Astrocyte (in vitro differentiated cells and primary cell): ENCODE measurements at regions not wholly inside any gene's neighbourhood (a gene's known extent, or its start where the extent isn't known, plus 50 kb on each side); places are given as distances from the start of the nearest gene placed in this dataset.
A peak's percentile ranks its signal among the peaks of the same experiment; 100 is the strongest.

ENCODE experiments used
- DNase-seq: peaks from one replicate; pipeline ENCODE4 v3.0.0-alpha.2; 2010; ENCODE audit warnings: low read depth
- FAIRE-seq: peaks from 2 replicates; lab custom pipeline; 2011; peaks lifted over from hg19 to GRCh38; lab: Jason Lieb, UNC
- H2AFZ ChIP-seq: 2 replicates; pipeline ENCODE4 v1.6.0; 2012; ENCODE audit warnings: low read depth, low read length, inconsistent platforms
- H3K27ac ChIP-seq: 2 replicates; pipeline ENCODE4 v1.5.1; 2011; ENCODE audit warnings: low read depth, low read length, inconsistent platforms
- H3K27me3 ChIP-seq: 2 replicates; pipeline ENCODE4 v1.6.0; 2011; ENCODE audit warnings: low read length, inconsistent platforms; ENCODE audit not compliant: insufficient read depth
- H3K36me3 ChIP-seq: 2 replicates; pipeline ENCODE4 v1.5.1; 2011; ENCODE audit warnings: low read length, inconsistent platforms; ENCODE audit not compliant: insufficient read depth
- H3K4me1 ChIP-seq: 2 replicates; pipeline ENCODE4 v1.5.1; 2011; ENCODE audit warnings: low read length, inconsistent platforms; ENCODE audit not compliant: insufficient read depth
- H3K4me2 ChIP-seq: 2 replicates; pipeline ENCODE4 v1.6.0; 2012; ENCODE audit warnings: low read length, inconsistent platforms
- H3K4me3 ChIP-seq: 2 replicates; pipeline ENCODE4 v1.5.1; 2011; ENCODE audit warnings: low read depth, mild to moderate bottlenecking, low read length, inconsistent platforms; ENCODE audit not compliant: insufficient read depth
- H3K79me2 ChIP-seq: 2 replicates; pipeline ENCODE4 v1.6.0; 2012; ENCODE audit warnings: mild to moderate bottlenecking, low read length, inconsistent platforms; ENCODE audit not compliant: insufficient read depth
- H3K9ac ChIP-seq: 2 replicates; pipeline ENCODE4 v1.6.0; 2012; ENCODE audit warnings: mild to moderate bottlenecking, low read length, inconsistent platforms
- H3K9me3 ChIP-seq: 2 replicates; pipeline ENCODE4 v1.5.1; 2012; ENCODE audit warnings: low read depth, mild to moderate bottlenecking, low read length, inconsistent platforms; ENCODE audit not compliant: insufficient read depth
- H4K20me1 ChIP-seq: 2 replicates; pipeline ENCODE4 v1.6.0; 2012; ENCODE audit warnings: low read length, inconsistent platforms; ENCODE audit not compliant: insufficient read depth
- H3K27ac Mint-ChIP-seq: one replicate; pipeline ENCODE4 v1.8.0; 2021; ENCODE audit warnings: mild to moderate bottlenecking, mixed read lengths; ENCODE audit not compliant: unreplicated experiment
- H3K27me3 Mint-ChIP-seq: one replicate; pipeline ENCODE4 v1.8.0; 2021; ENCODE audit warnings: low read depth, mixed read lengths; ENCODE audit not compliant: unreplicated experiment
- H3K36me3 Mint-ChIP-seq: one replicate; pipeline ENCODE4 v1.8.0; 2021; ENCODE audit warnings: low read depth, mixed read lengths; ENCODE audit not compliant: unreplicated experiment
- H3K4me1 Mint-ChIP-seq: one replicate; pipeline ENCODE4 v1.8.0; 2021; ENCODE audit warnings: low read depth, mixed read lengths; ENCODE audit not compliant: unreplicated experiment
- H3K4me3 Mint-ChIP-seq: one replicate; pipeline ENCODE4 v1.8.0; 2021; ENCODE audit warnings: mild to moderate bottlenecking, moderate library complexity, mixed read lengths; ENCODE audit not compliant: unreplicated experiment
- H3K9me3 Mint-ChIP-seq: one replicate; pipeline ENCODE4 v1.8.0; 2021; ENCODE audit warnings: mild to moderate bottlenecking, mixed read lengths; ENCODE audit not compliant: unreplicated experiment
- CTCF ChIP-seq: IDR thresholded peaks from 2 replicates; pipeline ENCODE4 v1.5.1; 2011; ENCODE audit warnings: low read depth, mild to moderate bottlenecking, inconsistent platforms, low read length, moderate library complexity; ENCODE audit not compliant: insufficient read depth
- EZH2 ChIP-seq: IDR thresholded peaks from 2 replicates; pipeline ENCODE4 v1.6.1; 2012; ENCODE audit warnings: mild to moderate bottlenecking, low read length, inconsistent platforms; ENCODE audit not compliant: insufficient read depth

- Histone ChIP-seq H3K4me3 (no peak overlapping the region), H3K9me3 (no peaks in the 10 kb centered on the region), H3K4me1 (no peaks in the 10 kb centered on the region), H2AFZ (no peak overlapping the region), H3K27ac (no peak overlapping the region), H3K9ac (no peak overlapping the region), H3K27me3 (no peaks in the 10 kb centered on the region), H3K79me2 (no peaks in the 10 kb centered on the region), H3K36me3 (no peaks in the 10 kb centered on the region), H3K4me2 (no peak overlapping the region), H4K20me1 (no peaks in the 10 kb centered on the region)
- Mint-ChIP-seq H3K27ac (no peak overlapping the region), H3K36me3 (no peaks in the 10 kb centered on the region), H3K27me3 (no peaks in the 10 kb centered on the region), H3K4me3 (no peak overlapping the region), H3K9me3 (no peaks in the 10 kb centered on the region), H3K4me1 (no peaks in the 10 kb centered on the region)
- TF ChIP-seq CTCF (no peak), EZH2 (no peak)
- DNase-seq (peak; percentile 57), FAIRE-seq (no peak)
Observed at GRCh38 chr6:130655586-130655985, 171.6 kb upstream of the SMLR1 start.

DNA sequence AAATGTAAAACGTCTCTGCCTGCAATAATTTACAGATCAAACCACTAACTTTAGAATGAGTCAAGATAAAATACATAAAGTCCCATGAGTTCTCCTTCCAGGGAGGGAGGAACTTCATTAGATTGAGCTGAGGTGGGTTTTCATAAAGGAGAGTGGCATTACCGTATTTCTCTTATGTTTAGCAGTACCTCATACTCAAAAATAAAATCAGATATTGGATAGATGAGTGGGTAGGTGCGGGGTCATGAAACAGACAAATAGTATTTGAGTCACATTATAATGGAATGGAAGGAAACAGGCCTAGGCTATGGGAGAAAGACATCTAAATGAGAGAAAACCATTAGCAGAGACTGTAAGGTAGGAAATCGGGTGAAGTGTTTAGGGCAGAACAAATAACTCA is 166.1 kb upstream of the SMLR1 start:
- no peaks in the 10 kb centered on the region for H3K4me1 Mint-ChIP-seq
- H3K4me3 Mint-ChIP-seq = no peak overlapping the region
- H3K4me2 ChIP-seq = no peak overlapping the region
- no peaks in the 10 kb centered on the region for H3K9me3 Mint-ChIP-seq
- H3K27me3 ChIP-seq = no peaks in the 10 kb centered on the region
- no peaks in the 10 kb centered on the region for H3K79me2 ChIP-seq
- no peak overlapping the region for H3K9ac ChIP-seq
- no peak overlapping the region for H2AFZ ChIP-seq
- no peaks in the 10 kb centered on the region for H3K9me3 ChIP-seq
- no peak overlapping the region for H3K27ac ChIP-seq
- no peaks in the 10 kb centered on the region for H4K20me1 ChIP-seq
- TF ChIP-seq EZH2 (no peak), CTCF (no peak)
- H3K27me3 Mint-ChIP-seq = no peaks in the 10 kb centered on the region
- H3K36me3 Mint-ChIP-seq = no peaks in the 10 kb centered on the region
- no peak overlapping the region for H3K4me3 ChIP-seq
- no peaks in the 10 kb centered on the region for H3K36me3 ChIP-seq
- no peak overlapping the region for H3K27ac Mint-ChIP-seq
- FAIRE-seq (no peak), DNase-seq (no peak)
- H3K4me1 ChIP-seq = no peaks in the 10 kb centered on the region

DNA sequence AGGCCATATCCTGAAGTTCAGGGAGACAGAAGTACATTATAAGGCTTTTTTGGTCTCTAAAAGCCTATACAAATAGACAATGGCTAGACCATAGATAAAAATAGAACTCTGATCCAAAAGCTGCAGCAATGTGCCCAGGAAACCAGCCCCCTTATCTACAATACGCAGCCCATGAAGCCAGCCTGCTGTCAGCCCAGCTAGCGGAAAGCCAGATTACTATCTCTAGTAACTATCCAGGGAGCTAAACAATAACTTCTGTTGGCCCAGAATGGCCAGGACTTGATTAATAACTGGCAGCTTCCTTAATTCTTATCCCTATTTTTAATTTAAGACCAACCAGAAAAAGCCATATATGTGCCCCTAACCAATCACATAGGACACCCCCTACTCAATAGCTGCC is 160.4 kb upstream of the SMLR1 start:
- Mint-ChIP-seq H3K27me3 (no peaks in the 10 kb centered on the region), H3K4me3 (no peak overlapping the region), H3K4me1 (peaks cover 4% of the 10 kb centered on the region), H3K9me3 (peaks cover 5% of the 10 kb centered on the region), H3K27ac (no peak overlapping the region), H3K36me3 (no peaks in the 10 kb centered on the region)
- FAIRE-seq = no peak
- Histone ChIP-seq H3K4me2 (no peak overlapping the region), H2AFZ (no peak overlapping the region), H3K4me1 (no peaks in the 10 kb centered on the region), H3K27ac (no peak overlapping the region), H3K9me3 (no peaks in the 10 kb centered on the region), H3K79me2 (no peaks in the 10 kb centered on the region), H3K36me3 (no peaks in the 10 kb centered on the region), H3K27me3 (no peaks in the 10 kb centered on the region), H3K4me3 (no peak overlapping the region), H4K20me1 (no peaks in the 10 kb centered on the region), H3K9ac (no peak overlapping the region)
- TF ChIP-seq EZH2 (no peak), CTCF (no peak)
- DNase-seq = no peak
